Progenitor cell of endocrine pancreas (in vitro differentiated cells): ENCODE measurements at regions not wholly inside any gene's neighbourhood (a gene's known extent, or its start where the extent isn't known, plus 50 kb on each side); places are given as distances from the start of the nearest gene placed in this dataset.

Source experiments
- DNase-seq: peaks from one replicate; pipeline ENCODE4 v3.0.0; 2021; ENCODE audit warnings: low spot score; ENCODE audit not compliant: unreplicated experiment
- H3K27ac Mint-ChIP-seq: 2 replicates; pipeline ENCODE4 v1.8.0; 2021; ENCODE audit warnings: mild to moderate bottlenecking, moderate library complexity, mixed read lengths
- H3K27me3 Mint-ChIP-seq: 2 replicates; pipeline ENCODE4 v1.8.0; 2021; ENCODE audit warnings: mixed read lengths
- H3K36me3 Mint-ChIP-seq: 2 replicates; pipeline ENCODE4 v1.8.0; 2022; ENCODE audit warnings: mixed read lengths; ENCODE audit not compliant: insufficient read depth
- H3K4me1 Mint-ChIP-seq: 2 replicates; pipeline ENCODE4 v1.8.0; 2021; ENCODE audit warnings: low read depth, mixed read lengths
- H3K4me3 Mint-ChIP-seq: 2 replicates; pipeline ENCODE4 v1.8.0; 2021; ENCODE audit warnings: low read depth, mild to moderate bottlenecking, moderate library complexity, mixed read lengths
- H3K9me3 Mint-ChIP-seq: 2 replicates; pipeline ENCODE4 v1.8.0; 2021; ENCODE audit warnings: low read depth, mixed read lengths
- CTCF ChIP-seq: fragments of 200-600 bp; sonication (generic); IDR thresholded peaks from one replicate; pipeline ENCODE4 v1.5.0; 2021; ENCODE audit warnings: antibody characterized with exemption, mild to moderate bottlenecking; ENCODE audit not compliant: unreplicated experiment

DNA sequence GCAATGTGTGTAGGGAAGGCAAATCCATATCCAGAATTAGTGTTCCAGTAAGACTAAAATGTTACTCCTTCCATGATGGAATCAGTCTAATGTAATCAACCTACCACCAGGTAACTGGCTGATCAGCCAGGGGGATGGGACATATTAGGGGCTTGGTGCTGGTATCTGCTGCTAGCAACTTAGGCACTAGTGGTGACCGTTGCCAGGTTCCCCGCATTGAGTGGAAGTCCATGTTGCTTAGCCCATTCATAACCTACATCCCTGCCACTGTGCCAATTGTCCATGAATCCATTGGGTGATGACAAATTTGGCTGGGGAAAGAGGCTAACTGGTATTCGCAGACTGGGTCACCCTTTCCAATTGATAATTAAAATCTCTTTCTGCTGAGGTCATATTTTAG is 212.2 kb upstream of the ROBO1 start:
- no peak overlapping the region for H3K4me3 Mint-ChIP-seq
- H3K4me1 Mint-ChIP-seq, result peaks cover 1% of the 10 kb centered on the region
- H3K27me3 Mint-ChIP-seq, result no peaks in the 10 kb centered on the region
- H3K9me3 Mint-ChIP-seq, result peaks cover 4% of the 10 kb centered on the region
- no peak for DNase-seq
- H3K36me3 Mint-ChIP-seq, result no peaks in the 10 kb centered on the region
- H3K27ac Mint-ChIP-seq, result no peak overlapping the region
- TF ChIP-seq CTCF, result no peak

DNA sequence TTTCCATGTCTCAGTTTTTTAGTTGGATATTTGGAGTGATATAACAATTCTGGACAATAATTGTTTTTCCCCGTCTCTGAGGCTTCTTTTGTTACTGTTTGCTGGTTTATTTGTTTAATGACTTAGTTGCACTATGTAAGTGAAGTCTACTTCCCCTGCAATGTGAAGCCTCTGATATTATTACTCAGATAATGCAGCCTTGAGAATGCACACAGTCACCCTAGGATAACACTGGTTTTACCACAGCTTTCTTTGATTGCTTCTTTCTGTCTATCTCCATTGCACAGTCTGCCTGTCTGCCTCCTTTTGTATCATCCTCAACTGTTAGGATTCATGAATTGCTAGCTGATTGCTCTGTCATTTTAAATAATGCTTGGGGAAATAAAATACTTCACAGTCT is 208.7 kb upstream of the ROBO1 start:
- H3K36me3 Mint-ChIP-seq, result no peaks in the 10 kb centered on the region
- no peak overlapping the region for H3K27ac Mint-ChIP-seq
- no peak for DNase-seq
- no peak for TF ChIP-seq CTCF
- no peaks in the 10 kb centered on the region for H3K27me3 Mint-ChIP-seq
- H3K4me1 Mint-ChIP-seq, result no peaks in the 10 kb centered on the region
- H3K4me3 Mint-ChIP-seq, result no peak overlapping the region
- H3K9me3 Mint-ChIP-seq, result peaks cover 4% of the 10 kb centered on the region

DNA sequence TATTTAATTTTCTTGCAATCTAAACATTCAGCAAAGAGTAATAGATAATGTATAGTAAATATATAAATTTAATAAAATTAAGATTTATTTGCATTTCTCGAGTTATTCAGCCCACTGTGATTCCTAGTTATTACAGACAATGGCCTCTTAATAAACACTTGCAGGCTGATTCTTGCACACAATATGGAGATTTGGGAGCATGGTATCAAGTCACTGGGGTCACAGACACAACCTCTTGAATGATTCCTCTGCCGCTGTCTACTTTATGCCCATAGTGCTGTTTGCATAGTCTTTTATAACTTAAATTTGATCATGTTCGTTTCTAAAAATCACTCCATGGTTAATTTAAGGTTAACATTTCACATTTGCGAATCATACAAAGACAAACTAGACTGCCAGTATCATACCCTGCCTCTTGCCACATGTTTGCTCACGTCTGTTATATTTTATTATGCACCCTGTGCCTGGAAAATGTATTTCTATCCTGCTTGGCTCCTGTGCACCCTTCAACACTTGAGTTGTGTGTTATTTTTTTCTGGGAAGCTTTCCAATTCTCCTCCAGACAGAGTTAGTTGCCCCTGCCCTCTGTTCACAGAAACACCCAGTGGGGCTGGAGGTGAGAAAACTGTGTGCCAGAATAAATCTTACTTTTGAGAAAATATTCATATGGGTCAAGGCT is 206.3 kb upstream of the ROBO1 start:
- H3K4me1 Mint-ChIP-seq, result peaks cover 3% of the 10 kb centered on the region
- H3K27ac Mint-ChIP-seq, result no peak overlapping the region
- no peak overlapping the region for H3K4me3 Mint-ChIP-seq
- TF ChIP-seq CTCF, result no peak
- H3K36me3 Mint-ChIP-seq, result no peaks in the 10 kb centered on the region
- H3K27me3 Mint-ChIP-seq, result no peaks in the 10 kb centered on the region
- H3K9me3 Mint-ChIP-seq, result peaks cover 4% of the 10 kb centered on the region
- DNase-seq, result no peak

DNA sequence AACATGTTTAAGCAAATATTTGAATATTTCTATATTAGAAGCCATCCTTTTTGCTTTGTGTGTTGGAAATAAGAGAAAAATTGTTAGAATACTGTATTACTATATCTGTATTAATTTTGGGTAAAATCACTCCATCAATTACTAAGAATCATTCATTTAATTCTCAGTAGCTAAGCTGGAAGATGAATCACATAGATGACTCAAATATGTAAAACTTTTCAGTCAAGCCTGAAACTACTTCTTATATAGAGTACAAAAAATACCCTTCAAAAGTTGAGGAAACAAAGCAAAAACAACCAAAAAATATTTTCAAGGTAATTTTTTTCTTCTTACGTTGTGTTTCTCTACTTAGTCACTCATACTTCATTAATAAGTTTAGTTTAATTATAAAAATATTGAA is 205.7 kb upstream of the ROBO1 start:
- H3K27me3 Mint-ChIP-seq, result no peaks in the 10 kb centered on the region
- no peak overlapping the region for H3K4me3 Mint-ChIP-seq
- no peak for DNase-seq
- no peak overlapping the region for H3K27ac Mint-ChIP-seq
- peaks cover 4% of the 10 kb centered on the region for H3K9me3 Mint-ChIP-seq
- H3K4me1 Mint-ChIP-seq, result peaks cover 3% of the 10 kb centered on the region
- H3K36me3 Mint-ChIP-seq, result no peaks in the 10 kb centered on the region
- TF ChIP-seq CTCF, result no peak

GRCh38 chr3:79968418-79968817 is 200.6 kb upstream of the ROBO1 start:
- peaks cover 13% of the 10 kb centered on the region for H3K9me3 Mint-ChIP-seq
- no peak for DNase-seq
- no peak for TF ChIP-seq CTCF
- peaks cover 3% of the 10 kb centered on the region for H3K4me1 Mint-ChIP-seq
- H3K36me3 Mint-ChIP-seq, result peaks cover 1% of the 10 kb centered on the region
- H3K27ac Mint-ChIP-seq, result no peak overlapping the region
- no peak overlapping the region for H3K4me3 Mint-ChIP-seq
- no peaks in the 10 kb centered on the region for H3K27me3 Mint-ChIP-seq
